ENCODE measurements at regions not wholly inside any gene's neighbourhood (a gene's known extent, or its start where the extent isn't known, plus 50 kb on each side); places are given as distances from the start of the nearest gene placed in this dataset.
"Not testable (repeated sequence)": the region's sequence is repeated elsewhere in the genome, so short reads cannot be mapped to it uniquely, and the experiment has no call there.

GRCh38 chr12:14238221-14238792 is 127.2 kb upstream of the ATF7IP start:
- peak; percentile 72 for TF ChIP-seq CTCF (IDR thresholded peaks at IDR 0.05)
- Mint-ChIP-seq H3K27me3 (ENCODE audit: unreplicated experiment) (no peaks in the 10 kb centered on the region), H3K4me1 (ENCODE audit: unreplicated experiment) (peaks cover 17% of the 10 kb centered on the region), H3K27ac (ENCODE audit: unreplicated experiment) (no peak overlapping the region), H3K36me3 (ENCODE audit: unreplicated experiment) (no peaks in the 10 kb centered on the region), H3K9me3 (ENCODE audit: unreplicated experiment) (no peaks in the 10 kb centered on the region), H3K4me3 (ENCODE audit: unreplicated experiment) (no peak overlapping the region)
- no peak for DNase-seq (ENCODE audit: extremely low spot score, unreplicated experiment)

- H3K4me3 Mint-ChIP-seq (ENCODE audit: unreplicated experiment), result no peak overlapping the region
- peaks cover 17% of the 10 kb centered on the region for H3K4me1 Mint-ChIP-seq (ENCODE audit: unreplicated experiment)
- no peak for DNase-seq (ENCODE audit: extremely low spot score, unreplicated experiment)
- H3K27ac Mint-ChIP-seq (ENCODE audit: unreplicated experiment), result peak overlapping the region; percentile 33
- H3K27me3 Mint-ChIP-seq (ENCODE audit: unreplicated experiment), result no peaks in the 10 kb centered on the region
- TF ChIP-seq CTCF (IDR thresholded peaks at IDR 0.05), result no peak
- peaks cover 2% of the 10 kb centered on the region for H3K36me3 Mint-ChIP-seq (ENCODE audit: unreplicated experiment)
- peaks cover 3% of the 10 kb centered on the region for H3K9me3 Mint-ChIP-seq (ENCODE audit: unreplicated experiment)
Measured at GRCh38 chr12:14239350-14239934, 126.0 kb upstream of the ATF7IP start.

- no peak for TF ChIP-seq CTCF (IDR thresholded peaks at IDR 0.05)
- H3K36me3 Mint-ChIP-seq (ENCODE audit: unreplicated experiment), result peaks cover 2% of the 10 kb centered on the region
- H3K27ac Mint-ChIP-seq (ENCODE audit: unreplicated experiment), result peak overlapping the region; percentile 33
- H3K4me3 Mint-ChIP-seq (ENCODE audit: unreplicated experiment), result no peak overlapping the region
- H3K4me1 Mint-ChIP-seq (ENCODE audit: unreplicated experiment), result peaks cover 17% of the 10 kb centered on the region
- peaks cover 3% of the 10 kb centered on the region for H3K9me3 Mint-ChIP-seq (ENCODE audit: unreplicated experiment)
- H3K27me3 Mint-ChIP-seq (ENCODE audit: unreplicated experiment), result no peaks in the 10 kb centered on the region
- no peak for DNase-seq (ENCODE audit: extremely low spot score, unreplicated experiment)
Measured at GRCh38 chr12:14239935-14240872, 125.3 kb upstream of the ATF7IP start.

GRCh38 chr12:14240873-14241220 is 124.6 kb upstream of the ATF7IP start:
- H3K27ac Mint-ChIP-seq (ENCODE audit: unreplicated experiment), result no peak overlapping the region
- TF ChIP-seq CTCF (IDR thresholded peaks at IDR 0.05), result no peak
- no peak for DNase-seq (ENCODE audit: extremely low spot score, unreplicated experiment)
- no peaks in the 10 kb centered on the region for H3K27me3 Mint-ChIP-seq (ENCODE audit: unreplicated experiment)
- no peak overlapping the region for H3K4me3 Mint-ChIP-seq (ENCODE audit: unreplicated experiment)
- peaks cover 2% of the 10 kb centered on the region for H3K36me3 Mint-ChIP-seq (ENCODE audit: unreplicated experiment)
- H3K9me3 Mint-ChIP-seq (ENCODE audit: unreplicated experiment), result peaks cover 3% of the 10 kb centered on the region
- peaks cover 17% of the 10 kb centered on the region for H3K4me1 Mint-ChIP-seq (ENCODE audit: unreplicated experiment)

GRCh38 chr12:14242825-14243224 is 122.7 kb upstream of the ATF7IP start:
- not testable (repeated sequence) for DNase-seq (ENCODE audit: extremely low spot score, unreplicated experiment); H3K27ac Mint-ChIP-seq (ENCODE audit: unreplicated experiment); H3K27me3 Mint-ChIP-seq (ENCODE audit: unreplicated experiment); H3K9me3 Mint-ChIP-seq (ENCODE audit: unreplicated experiment); H3K36me3 Mint-ChIP-seq (ENCODE audit: unreplicated experiment); H3K4me3 Mint-ChIP-seq (ENCODE audit: unreplicated experiment)
- peaks cover 17% of the 10 kb centered on the region for H3K4me1 Mint-ChIP-seq (ENCODE audit: unreplicated experiment)
